Chondrocyte (in vitro differentiated cells): ENCODE measurements at regions not wholly inside any gene's neighbourhood (a gene's known extent, or its start where the extent isn't known, plus 50 kb on each side); places are given as distances from the start of the nearest gene placed in this dataset.
"Not testable (repeated sequence)": the region's sequence is repeated elsewhere in the genome, so short reads cannot be mapped to it uniquely, and the experiment has no call there.

Experiments used
- DNase-seq: peaks from one replicate; pipeline ENCODE4 v3.0.0; 2021; ENCODE audit warnings: mixed read lengths, low spot score
- H3K27ac Mint-ChIP-seq: one replicate; pipeline ENCODE4 v1.8.0; 2021; ENCODE audit warnings: mild to moderate bottlenecking, moderate library complexity, mixed read lengths; ENCODE audit not compliant: unreplicated experiment
- H3K27me3 Mint-ChIP-seq: 2 replicates; pipeline ENCODE4 v1.8.0; 2021; ENCODE audit warnings: low read depth, mixed read lengths
- H3K36me3 Mint-ChIP-seq: 2 replicates; pipeline ENCODE4 v1.8.0; 2021; ENCODE audit warnings: low read depth, mixed read lengths
- H3K4me1 Mint-ChIP-seq: 2 replicates; pipeline ENCODE4 v1.8.0; 2021; ENCODE audit warnings: low read depth, mild to moderate bottlenecking, mixed read lengths
- H3K4me3 Mint-ChIP-seq: one replicate; pipeline ENCODE4 v1.8.0; 2021; ENCODE audit warnings: mild to moderate bottlenecking, moderate library complexity, mixed read lengths; ENCODE audit not compliant: unreplicated experiment
- H3K9me3 Mint-ChIP-seq: 2 replicates; pipeline ENCODE4 v1.8.0; 2021; ENCODE audit warnings: low read depth, mixed read lengths
- CTCF ChIP-seq: fragments of 200-600 bp; sonication (generic); IDR thresholded peaks from 2 replicates; pipeline ENCODE4 v1.5.0; 2021; ENCODE audit warnings: antibody characterized with exemption, mild to moderate bottlenecking, moderate library complexity

GRCh38 chr3:197618408-197618807 lies 62.6 kb upstream of the BDH1 start:
- H3K27ac Mint-ChIP-seq, H3K4me1 Mint-ChIP-seq, H3K4me3 Mint-ChIP-seq, H3K27me3 Mint-ChIP-seq, H3K9me3 Mint-ChIP-seq, DNase-seq: not testable (repeated sequence)
- H3K36me3 Mint-ChIP-seq: peaks cover 40% of the 10 kb centered on the region

GRCh38 chr3:197615430-197615829 lies 59.7 kb upstream of the BDH1 start:
- no peaks in the 10 kb centered on the region for H3K27me3 Mint-ChIP-seq
- no peak for DNase-seq

GRCh38 chr3:197614134-197614533 lies 58.4 kb upstream of the BDH1 start:
- not testable (repeated sequence) for H3K27ac Mint-ChIP-seq, H3K9me3 Mint-ChIP-seq, H3K4me1 Mint-ChIP-seq, H3K27me3 Mint-ChIP-seq, DNase-seq, H3K4me3 Mint-ChIP-seq
- H3K36me3 Mint-ChIP-seq: peaks cover 47% of the 10 kb centered on the region

More at GRCh38 chr3:197615430-197615829, 59.7 kb upstream of the BDH1 start:
- Mint-ChIP-seq H3K4me3 (no peak overlapping the region), H3K36me3 (peaks cover 45% of the 10 kb centered on the region), H3K27ac (no peak overlapping the region), H3K9me3 (no peaks in the 10 kb centered on the region), H3K4me1 (peaks cover 4% of the 10 kb centered on the region)
- no peak for TF ChIP-seq CTCF

GRCh38 chr3:197613199-197613598 lies 57.4 kb upstream of the BDH1 start:
- peaks cover 4% of the 10 kb centered on the region for H3K9me3 Mint-ChIP-seq
- H3K4me1 Mint-ChIP-seq: peaks cover 4% of the 10 kb centered on the region
- H3K27me3 Mint-ChIP-seq: no peaks in the 10 kb centered on the region
- H3K27ac Mint-ChIP-seq: peak overlapping the region; percentile 54
- DNase-seq: no peak
- no peak for TF ChIP-seq CTCF
- peaks cover 48% of the 10 kb centered on the region for H3K36me3 Mint-ChIP-seq
- no peak overlapping the region for H3K4me3 Mint-ChIP-seq

- H3K36me3 Mint-ChIP-seq: peaks cover 59% of the 10 kb centered on the region
- peaks cover 4% of the 10 kb centered on the region for H3K4me1 Mint-ChIP-seq
- no peak overlapping the region for H3K4me3 Mint-ChIP-seq
- TF ChIP-seq CTCF: no peak
- peaks cover 4% of the 10 kb centered on the region for H3K9me3 Mint-ChIP-seq
- no peak overlapping the region for H3K27ac Mint-ChIP-seq
- DNase-seq: no peak
- no peaks in the 10 kb centered on the region for H3K27me3 Mint-ChIP-seq
Observed at GRCh38 chr3:197611255-197611654, 55.5 kb upstream of the BDH1 start.

- peaks cover under 1% of the 10 kb centered on the region for H3K4me1 Mint-ChIP-seq
- H3K9me3 Mint-ChIP-seq: peaks cover 4% of the 10 kb centered on the region
- H3K27me3 Mint-ChIP-seq: no peaks in the 10 kb centered on the region
- no peak overlapping the region for H3K4me3 Mint-ChIP-seq
- H3K27ac Mint-ChIP-seq: no peak overlapping the region
- DNase-seq: no peak
- peaks cover 41% of the 10 kb centered on the region for H3K36me3 Mint-ChIP-seq
- TF ChIP-seq CTCF: no peak
Observed at GRCh38 chr3:197606468-197606867, 50.7 kb upstream of the BDH1 start.
